Right hindlimb (tissue), 1 donor: ENCODE measurements at regions not wholly inside any gene's neighbourhood (a gene's known extent, or its start where the extent isn't known, plus 50 kb on each side); places are given as distances from the start of the nearest gene placed in this dataset.

Experiments
- DNase-seq: peaks from one replicate; pipeline ENCODE4 v3.0.0-alpha.2; 2018

DNA sequence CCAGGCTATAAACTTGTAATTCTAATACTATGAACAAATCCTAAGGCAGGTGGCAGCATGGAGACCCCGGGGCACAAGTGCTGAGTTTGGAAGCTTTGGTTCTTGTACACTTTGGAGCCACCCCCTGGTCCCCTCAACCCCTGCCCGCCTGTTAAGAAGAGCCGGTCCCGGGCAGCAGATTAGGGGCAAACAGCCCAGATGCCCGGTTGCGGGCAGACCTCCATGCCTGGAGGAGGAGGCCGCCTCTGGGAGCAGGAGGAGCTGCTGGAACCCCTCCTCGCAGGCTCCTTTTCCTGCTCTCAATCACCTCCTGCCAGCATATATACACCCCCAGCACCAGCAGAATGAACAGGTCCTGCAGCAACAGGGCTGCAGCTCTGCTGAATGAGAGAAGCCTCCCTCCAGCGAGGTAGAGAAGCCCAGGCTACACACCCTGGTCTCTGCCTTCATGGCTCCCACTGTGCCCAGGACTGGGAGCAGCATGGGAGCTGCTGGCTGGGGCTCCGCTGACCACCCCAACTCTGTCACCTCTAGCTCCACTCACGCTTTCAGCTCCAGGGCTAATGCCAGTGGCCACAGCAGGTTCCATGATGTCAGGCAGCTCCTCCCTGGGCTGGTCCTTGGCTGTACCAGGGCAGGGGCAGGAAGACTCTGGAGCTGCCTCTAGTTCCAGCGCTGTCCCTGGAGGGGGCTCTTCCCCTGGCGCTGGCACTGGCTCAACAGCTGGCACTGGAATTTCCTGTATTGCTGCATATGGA lies 1713.5 kb upstream of the ACO1 start:
- DNase-seq, result no peak

DNA sequence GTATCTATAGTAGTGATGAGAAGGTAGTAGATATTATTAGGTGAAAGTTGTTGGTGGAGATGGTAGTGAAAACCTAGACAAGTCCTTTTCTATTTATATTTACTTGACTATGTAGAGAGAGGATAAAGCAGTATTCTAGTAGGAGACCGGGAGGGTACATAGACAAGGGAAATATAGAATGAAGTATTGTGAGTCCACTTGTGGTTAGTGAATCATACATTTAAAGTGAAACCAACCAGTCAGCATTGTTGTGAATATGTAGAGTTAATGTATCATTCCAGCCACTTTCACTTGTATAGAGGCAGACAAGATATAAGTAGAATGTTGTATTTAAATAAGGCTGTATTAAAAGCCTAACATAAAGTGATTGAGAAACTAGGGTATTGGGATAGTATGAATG lies 1711.3 kb upstream of the ACO1 start:
- DNase-seq, result no peak

DNA sequence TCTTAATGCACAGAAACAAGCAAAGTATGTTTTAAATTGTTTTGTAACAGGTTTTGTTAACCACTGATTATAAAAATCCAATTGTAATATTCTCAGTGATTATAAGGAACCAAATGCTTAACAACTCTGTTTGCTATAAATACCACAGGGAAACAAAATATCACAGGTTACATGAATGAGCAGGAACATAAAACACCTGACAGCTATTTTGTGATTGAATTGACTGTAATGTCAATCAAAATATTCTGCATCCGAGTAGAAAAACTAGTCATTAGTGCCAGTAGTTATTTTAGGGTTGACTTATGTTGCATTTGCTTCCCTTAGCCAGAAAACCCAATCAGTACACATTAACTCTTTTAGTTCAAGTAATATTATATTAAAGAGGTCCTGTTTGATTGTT lies 1707.8 kb upstream of the ACO1 start:
- DNase-seq, result no peak

DNA sequence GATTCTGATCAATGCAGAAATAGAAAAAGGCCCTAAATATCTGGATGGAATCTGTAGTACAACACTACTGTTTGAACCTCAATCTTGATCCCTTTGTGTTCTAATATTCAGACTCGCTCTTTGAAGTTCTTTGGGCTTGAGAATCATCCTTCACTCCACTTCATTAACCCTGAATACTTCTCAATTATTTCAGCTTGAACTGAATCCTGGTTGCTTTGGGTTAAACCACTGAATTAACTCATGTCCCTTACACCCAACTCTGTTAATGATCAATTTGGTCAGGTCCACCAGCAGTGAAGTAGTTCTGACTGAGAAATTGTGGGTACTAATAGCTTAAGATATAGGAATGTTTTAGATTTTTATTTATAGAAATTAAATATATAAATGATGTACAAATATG lies 1707.2 kb upstream of the ACO1 start:
- DNase-seq, result no peak

DNA sequence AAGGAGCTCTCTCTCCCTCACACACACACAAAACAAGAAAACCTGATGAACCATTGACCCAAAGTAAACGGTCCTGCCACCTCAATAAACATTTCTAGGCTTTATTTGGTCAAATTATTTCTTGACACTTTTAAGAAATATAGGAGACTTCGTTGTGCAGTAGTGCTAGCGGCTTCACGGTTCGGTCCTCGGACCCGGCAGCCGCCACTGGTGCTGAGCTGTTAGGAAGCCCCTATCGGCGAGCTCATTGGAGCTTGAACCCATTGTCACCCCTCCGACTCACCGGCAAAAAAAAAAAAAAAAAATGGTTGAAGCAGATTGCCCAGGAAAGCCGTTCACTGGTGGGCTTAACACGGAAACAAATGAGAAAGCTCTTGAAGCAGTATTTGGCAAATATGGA lies 1695.6 kb upstream of the ACO1 start:
- DNase-seq, result no peak

DNA sequence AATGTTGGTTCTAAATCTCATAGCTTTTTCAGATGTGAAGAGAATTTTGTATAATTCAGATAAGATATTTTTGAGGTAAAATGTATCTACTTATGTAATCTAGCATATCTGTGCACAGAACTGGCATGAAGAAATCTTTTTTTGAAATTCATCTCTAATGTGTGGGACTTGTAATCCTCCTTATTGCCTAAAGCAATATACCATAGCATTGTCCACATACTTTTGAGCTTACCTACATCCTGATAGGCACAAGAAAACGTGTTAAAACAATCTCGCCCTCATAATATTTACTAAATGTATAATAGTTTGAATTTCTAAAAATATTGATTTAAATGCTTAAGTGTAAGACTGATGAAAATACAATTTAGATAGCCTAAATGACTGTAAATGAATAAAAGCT lies 1686.5 kb upstream of the ACO1 start:
- no peak for DNase-seq

DNA sequence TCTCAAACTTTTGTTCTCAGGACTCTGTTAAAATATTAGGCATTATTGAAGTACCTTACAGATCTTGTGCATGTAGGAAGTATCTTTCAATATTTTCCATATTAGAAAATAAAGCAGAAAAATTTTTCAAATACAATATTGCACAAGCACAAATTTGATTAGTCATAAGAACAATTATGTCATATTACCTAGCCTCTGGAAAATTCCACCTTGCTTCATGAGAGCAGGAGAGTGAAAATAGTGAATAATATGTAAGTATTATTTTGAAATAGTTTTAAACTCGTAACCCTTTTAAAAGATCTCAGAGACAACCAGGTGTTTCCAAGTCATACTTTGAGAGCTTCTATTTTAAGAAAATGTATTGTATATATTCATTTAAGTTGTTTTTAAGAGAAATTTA lies 1672.9 kb upstream of the ACO1 start:
- no peak for DNase-seq

DNA sequence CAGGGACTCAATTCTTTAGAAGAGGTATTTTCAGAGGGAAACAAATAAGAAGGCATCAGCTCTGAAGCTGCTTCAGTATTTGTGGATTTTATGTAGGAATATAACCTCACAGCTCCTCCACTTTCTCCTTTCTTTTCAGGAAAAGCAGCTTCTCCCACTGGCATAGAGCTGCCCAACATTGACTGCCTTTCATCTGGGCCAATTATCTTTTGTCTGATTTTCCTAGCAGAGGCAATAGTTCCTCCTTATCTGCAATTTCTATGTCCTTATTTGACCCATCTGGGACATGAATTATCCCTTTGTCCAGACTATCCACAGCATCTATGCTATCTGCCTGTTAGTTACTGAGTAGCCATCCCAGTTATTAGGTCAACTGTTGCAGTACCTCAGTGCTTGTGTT lies 1671.2 kb upstream of the ACO1 start:
- DNase-seq, result no peak

DNA sequence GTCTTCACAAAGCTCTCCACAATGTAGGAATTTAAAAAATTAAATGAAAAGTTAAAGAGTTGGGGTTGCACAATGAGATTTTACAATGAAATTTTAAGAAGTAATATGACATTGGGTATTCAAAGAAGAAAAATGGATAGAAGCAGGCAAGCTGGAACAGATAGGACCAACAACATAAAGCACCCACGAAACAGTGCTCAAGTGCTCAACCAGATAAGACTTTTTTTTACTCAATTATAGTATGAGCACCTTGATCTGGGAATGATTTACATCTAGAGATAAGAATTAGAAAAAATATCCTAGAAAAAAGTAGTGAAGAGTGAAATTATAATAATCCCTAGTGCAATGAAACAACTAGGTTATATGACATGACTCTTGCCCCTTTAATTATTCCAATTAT lies 1670.1 kb upstream of the ACO1 start:
- DNase-seq, result no peak

DNA sequence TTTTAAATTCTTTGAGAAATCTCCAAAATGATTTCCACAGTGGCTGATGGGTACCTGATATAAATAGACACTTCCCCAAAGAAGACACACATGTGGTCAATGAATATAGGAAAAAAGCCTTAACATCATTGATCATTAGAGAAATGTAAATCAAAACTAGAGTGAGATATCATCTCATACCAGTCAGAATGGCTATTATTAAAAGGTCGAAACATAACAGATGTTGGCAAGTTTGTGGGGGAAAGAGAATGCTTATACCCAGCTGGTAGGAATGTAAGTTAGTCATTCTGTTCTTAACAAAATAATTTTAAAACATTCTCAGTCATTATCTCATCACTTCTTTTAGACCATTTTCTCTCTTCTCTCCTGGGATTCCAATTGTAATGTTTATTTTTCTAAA lies 1666.0 kb upstream of the ACO1 start:
- DNase-seq, result no peak

DNA sequence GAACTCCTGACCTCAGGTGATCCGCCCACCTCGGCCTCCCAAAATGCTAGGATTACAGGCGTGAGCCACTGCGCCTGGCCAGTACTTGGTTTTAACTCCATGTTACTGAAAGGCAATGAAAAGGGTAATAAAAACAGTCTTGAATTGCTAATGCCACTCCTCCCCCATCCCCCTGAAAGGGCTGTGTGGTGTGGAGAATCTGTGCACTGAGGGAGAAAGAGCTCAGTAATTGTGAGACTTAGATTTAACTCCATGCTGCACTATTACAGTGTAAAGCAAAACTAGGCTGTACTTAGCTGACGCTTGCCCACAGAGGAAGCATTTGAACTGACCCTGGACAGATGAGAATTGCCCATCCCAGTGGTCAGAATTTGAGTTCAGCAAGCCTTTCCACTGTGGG lies 1662.4 kb upstream of the ACO1 start:
- DNase-seq, result no peak

DNA sequence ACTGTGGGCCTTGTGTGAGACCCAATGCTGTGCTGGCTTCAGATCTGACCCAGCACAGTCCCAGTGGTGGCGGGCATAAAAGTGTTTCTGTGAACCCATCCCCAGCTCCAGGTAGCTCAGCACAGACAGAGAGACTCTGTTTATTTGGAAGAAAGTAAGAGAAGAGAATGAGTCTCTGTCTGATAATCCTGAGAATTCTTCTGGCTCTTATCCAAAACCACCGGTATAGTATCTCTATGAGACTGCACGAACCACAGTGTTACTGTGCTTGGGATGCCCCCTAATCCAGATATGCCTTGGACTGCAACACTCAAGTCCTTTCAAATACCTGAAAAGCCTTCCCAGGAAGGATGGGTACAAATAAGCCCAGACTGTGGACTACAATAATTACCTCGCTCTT lies 1660.8 kb upstream of the ACO1 start:
- no peak for DNase-seq

DNA sequence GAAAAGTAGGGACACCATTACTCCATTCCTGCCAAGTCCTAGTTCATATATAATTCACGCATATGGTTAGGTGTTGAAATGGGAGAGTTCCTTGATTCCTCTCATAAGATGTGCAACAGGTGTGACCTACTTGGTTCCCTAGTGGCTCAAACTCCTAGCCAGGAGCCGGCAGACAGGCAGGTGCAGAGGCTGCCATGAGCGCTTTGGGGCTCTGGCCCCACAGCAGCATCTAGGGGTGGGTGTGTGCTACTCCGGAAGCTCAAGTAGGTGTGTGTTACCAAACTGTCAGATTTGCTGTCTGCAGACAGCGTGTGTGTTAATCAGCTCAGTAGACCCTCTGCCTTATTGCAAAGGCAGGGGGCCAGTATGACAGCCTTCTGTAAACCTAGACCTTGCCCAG lies 1652.4 kb upstream of the ACO1 start:
- DNase-seq, result no peak

DNA sequence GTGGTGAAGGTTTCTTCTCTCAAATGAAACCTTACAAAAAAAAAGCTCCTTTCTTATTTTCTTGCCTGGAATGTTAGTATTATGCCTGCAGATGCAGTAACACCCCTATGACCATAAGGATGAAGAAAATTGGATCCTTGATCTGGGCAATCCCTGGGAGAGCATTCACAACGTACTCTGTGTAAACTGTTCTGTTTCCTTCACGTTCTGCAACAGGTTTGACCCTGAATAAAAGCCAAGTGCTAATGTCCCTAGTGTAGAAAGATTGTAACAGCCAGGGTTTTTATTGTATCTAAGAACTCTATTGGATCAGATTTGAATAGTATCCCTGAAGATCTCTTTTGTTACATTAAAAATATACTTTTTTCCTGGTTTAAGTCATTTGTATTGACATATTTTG lies 1639.6 kb upstream of the ACO1 start:
- peak; percentile 32 for DNase-seq

DNA sequence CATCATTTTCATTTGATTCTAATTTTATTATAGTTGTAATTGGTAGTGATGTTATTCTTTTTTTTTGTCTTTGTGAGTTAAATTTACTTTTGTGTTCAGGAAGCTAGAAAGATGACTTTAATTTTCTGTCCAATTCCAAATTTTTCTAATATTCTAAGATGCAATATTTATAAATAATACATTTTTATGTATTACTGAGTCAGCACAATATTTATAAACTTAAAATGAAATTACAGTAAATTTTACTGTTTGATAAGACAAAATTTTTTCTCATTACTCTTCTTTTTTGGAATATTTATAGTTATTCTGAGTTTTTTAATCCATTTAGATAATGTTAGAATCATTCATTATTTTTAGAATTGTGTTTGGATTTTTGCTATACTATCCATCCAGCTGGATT lies 1637.9 kb upstream of the ACO1 start:
- DNase-seq, result no peak

DNA sequence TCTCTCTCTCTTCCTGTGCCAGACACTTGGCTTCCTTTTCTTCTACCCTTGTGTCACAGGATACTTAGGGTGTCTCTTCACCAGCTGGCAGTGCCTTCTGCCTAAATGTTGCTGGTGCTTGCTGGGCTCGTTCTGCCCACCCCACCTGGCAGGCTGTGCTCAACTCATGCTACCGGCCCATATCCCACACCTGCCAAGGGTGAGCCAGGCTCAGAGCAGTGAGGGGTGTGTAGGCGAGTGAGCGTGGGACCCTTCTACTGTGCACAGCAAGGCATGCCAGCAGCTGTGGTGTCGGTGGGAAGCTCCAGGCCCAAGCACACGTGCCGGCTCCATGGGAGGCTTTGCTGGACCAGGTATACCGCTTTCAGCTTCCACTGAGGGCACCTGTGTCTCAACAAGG lies 1626.7 kb upstream of the ACO1 start:
- no peak for DNase-seq

DNA sequence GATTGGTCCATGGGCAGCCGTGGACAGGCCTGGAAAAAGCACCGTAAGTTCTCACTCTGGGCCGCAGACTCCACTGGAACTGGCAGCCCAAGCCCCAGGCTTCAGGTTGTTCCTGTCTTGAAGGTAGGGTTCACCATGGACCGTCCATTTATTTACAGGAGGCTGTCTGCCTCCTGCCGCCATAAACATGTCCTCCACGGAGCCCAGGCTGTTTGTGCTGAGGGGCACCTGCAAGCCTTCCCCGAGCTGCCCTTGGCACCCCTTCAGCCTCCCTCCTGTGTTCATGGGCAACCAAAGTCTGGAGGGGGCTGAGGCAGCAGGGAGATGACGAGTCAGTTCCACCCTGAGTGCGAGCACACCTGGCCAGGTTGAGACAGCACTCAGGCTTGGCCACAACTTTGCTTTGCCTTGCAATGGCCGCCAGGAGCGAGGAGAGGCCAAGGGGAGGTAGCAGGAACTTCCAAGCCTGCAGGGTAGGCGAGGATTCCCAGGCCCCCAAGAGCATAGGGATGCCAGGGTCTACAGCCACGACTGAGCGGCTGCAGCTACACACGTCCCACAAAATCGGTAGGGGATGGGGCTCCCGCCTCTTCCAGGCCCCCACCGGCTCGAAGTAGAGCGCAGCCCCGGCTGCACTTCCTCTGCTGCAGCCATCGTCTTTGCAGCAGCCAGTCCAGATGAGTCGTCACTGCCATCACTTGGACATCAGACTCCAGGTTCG lies 1625.6 kb upstream of the ACO1 start:
- DNase-seq, result no peak

DNA sequence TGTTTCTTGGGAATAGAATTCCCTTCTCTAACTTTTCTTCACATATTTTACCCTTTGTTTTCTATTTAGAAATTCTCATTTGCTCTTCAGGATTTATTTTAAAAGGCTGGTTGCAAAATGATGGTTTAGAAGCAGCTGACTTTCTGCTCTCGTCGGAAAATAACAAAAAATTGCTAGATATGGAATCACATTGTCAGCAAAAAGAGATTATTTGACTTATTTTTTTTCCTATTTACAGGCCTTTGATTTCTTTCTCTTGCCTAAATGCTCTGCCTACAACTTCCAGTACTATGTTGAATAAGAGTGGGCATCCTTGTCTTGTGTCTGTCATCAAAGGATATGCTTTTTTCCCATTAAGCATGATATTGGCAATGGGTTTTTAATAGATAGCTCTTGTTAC lies 1619.1 kb upstream of the ACO1 start:
- DNase-seq, result no peak

DNA sequence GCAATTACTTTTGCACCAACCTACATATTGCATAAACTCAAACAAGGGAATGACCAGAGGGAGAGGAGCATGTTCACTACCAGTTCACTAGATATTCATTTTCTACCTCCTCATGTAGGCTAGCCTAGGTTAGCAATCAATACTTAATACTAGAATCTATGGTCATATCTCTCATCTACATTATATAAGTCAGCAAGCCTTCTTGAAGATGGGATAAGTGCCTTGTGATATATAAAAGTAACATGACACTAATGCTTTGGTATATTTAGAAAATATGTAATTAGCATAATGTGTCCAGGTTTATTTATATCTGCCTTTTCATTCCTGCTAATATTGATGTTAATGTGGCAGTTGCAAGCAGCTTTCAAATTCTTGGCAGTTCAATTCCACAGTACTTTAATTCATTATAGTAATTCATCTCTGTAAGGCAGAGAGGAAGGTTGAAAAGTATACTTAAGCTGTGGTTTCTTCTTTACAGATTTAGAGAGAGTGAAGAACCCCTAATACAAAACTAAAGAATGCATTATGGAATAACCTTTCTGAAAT lies 1613.2 kb upstream of the ACO1 start:
- no peak for DNase-seq

DNA sequence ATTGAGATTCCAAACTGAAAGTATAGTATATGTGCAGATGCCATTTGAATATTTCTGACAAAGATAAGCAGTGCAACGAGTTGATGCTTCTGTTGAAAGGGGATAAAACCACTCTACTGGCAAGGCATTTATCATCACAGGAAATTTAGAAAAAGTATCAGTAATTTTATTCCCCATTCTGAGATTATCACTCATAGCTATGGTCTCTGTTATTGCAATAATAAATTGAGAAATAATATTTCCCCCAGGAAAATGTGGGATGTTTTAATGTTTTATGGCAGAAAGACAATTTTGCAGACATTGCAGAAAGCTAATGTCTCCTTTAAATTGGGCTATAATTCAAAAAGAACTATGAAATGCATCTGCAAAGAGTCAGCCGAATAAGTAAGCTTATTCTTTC lies 1612.7 kb upstream of the ACO1 start:
- no peak for DNase-seq

DNA sequence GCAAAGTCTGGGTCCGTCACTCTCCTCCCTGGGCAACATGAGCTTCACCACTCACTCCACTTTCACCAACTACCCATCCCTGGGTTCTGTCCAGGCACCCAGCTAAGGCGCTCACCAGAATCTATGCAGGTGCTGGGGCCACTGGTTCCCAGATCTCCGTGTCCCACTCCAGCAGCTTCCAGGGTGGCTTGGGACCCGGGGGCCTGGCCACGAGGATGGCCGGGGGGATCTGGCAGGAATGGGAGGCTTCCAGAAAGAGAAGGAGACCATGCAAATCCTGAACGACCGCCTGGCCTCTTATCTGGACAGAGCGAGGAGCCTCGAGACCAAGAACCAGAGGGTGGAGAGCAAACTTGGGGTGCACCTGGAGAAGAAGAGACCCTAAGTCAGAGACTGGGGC lies 1611.0 kb upstream of the ACO1 start:
- no peak for DNase-seq

DNA sequence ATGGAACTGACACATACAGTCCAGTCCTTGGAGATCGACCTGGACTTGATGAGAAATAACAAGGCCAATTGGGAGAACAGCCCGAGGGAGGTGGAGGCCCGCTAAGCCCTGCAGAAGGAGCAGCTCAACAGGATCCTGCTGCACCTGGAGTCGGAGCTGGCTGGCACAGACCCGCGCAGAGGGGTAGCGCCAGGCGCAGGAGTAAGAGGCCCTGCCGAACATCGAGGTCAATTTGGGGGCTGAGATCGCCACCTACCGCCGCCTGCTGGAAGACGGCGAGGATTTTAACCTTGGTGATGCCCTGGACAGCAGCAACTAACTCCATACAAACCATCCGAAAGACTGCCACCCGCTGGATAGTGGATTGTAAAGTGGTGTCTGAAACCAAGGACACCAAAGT lies 1610.1 kb upstream of the ACO1 start:
- DNase-seq, result no peak

DNA sequence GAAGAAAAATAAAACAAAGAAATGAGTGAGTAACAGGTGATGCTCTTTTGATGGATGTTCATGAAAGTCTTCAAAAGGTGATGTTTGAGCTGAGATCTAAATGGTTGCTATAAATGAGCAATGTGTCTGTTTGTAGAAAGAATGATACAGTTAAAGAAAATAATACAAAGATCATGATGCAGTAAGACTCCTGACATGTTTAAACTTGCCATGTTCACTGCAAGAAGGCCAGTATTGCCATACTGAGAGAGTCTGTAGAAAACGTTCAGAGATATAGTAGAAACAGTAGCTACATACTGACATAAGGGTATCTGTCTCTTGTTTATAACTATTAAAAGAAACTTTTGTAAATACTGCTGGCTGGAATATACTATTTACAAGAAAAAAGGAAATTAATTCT lies 1609.2 kb upstream of the ACO1 start:
- DNase-seq, result no peak

DNA sequence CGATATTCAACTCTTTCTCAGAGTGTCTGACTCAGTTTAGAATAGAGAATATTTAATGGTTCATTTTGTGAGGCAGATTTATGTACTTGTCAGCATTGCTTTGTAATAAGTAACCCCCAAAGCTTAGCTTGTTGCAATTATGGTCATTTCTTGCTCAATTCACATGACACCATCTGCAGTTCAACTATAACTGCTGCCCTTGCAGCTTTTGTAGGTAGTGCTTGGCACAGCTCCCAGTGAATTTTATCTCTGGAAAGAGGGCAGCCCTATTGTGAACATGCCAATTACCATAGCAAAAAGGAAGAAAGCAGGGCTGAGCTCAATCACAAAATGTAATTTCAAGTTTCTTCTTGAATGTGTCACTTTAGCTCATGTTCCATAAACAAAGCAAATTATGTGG lies 1587.7 kb upstream of the ACO1 start:
- no peak for DNase-seq
